ENCODE measurements at regions not wholly inside any gene's neighbourhood (a gene's known extent, or its start where the extent isn't known, plus 50 kb on each side); places are given as distances from the start of the nearest gene placed in this dataset.

GRCh38 chr4:123488916-123489315 is 92.3 kb downstream of the SPRY1 start:
- H3K27ac ChIP-seq, result no peak overlapping the region

GRCh38 chr4:123495530-123495929 is 98.9 kb downstream of the SPRY1 start:
- H3K27ac ChIP-seq, result no peak overlapping the region
- H3K4me3 ChIP-seq, result no peak overlapping the region

More at GRCh38 chr4:123488916-123489315, 92.3 kb downstream of the SPRY1 start:
- no peak overlapping the region for H3K4me3 ChIP-seq

GRCh38 chr4:123496421-123496820 is 99.8 kb downstream of the SPRY1 start:
- H3K27ac ChIP-seq, result no peak overlapping the region

GRCh38 chr4:123497340-123497739 is 100.7 kb downstream of the SPRY1 start:
- no peak overlapping the region for H3K27ac ChIP-seq
- H3K4me3 ChIP-seq, result no peak overlapping the region

More at GRCh38 chr4:123496421-123496820, 99.8 kb downstream of the SPRY1 start:
- H3K4me3 ChIP-seq, result no peak overlapping the region

- H3K27ac ChIP-seq, result no peak overlapping the region
- no peak overlapping the region for H3K4me3 ChIP-seq
Observed at GRCh38 chr4:123501733-123502132, 105.1 kb downstream of the SPRY1 start.

- Histone ChIP-seq H3K27ac (no peak overlapping the region), H3K4me3 (no peak overlapping the region)
Observed at GRCh38 chr4:123503698-123504363, 107.2 kb downstream of the SPRY1 start.

GRCh38 chr4:123505095-123506010 is 108.8 kb downstream of the SPRY1 start:
- Histone ChIP-seq H3K4me3 (peak overlapping the region; percentile 24 to 54 (median 38)), H3K27ac (peak overlapping the region in 19 of 21 experiments; percentile 16 to 86 (median 73))

- H3K4me3 ChIP-seq, result peak overlapping the region; percentile 24 to 54 (median 38)
- H3K27ac ChIP-seq, result peak overlapping the region in 19 of 21 experiments; percentile 16 to 86 (median 73)
Observed at GRCh38 chr4:123506011-123506695, 109.6 kb downstream of the SPRY1 start.

- no peak overlapping the region for H3K4me3 ChIP-seq
Observed at GRCh38 chr4:123507376-123507775, 110.8 kb downstream of the SPRY1 start.

GRCh38 chr4:123510221-123510620 is 113.6 kb downstream of the SPRY1 start:
- H3K27ac ChIP-seq, result no peak overlapping the region
- H3K4me3 ChIP-seq, result no peak overlapping the region

More at GRCh38 chr4:123507376-123507775, 110.8 kb downstream of the SPRY1 start:
- no peak overlapping the region for H3K27ac ChIP-seq

- Histone ChIP-seq H3K4me3 (no peak overlapping the region), H3K27ac (no peak overlapping the region)
Observed at GRCh38 chr4:123510659-123511058, 114.1 kb downstream of the SPRY1 start.

GRCh38 chr4:123516576-123516975 is 120.0 kb downstream of the SPRY1 start:
- Histone ChIP-seq H3K27ac (no peak overlapping the region), H3K4me3 (no peak overlapping the region)

- Histone ChIP-seq H3K4me3 (no peak overlapping the region), H3K27ac (no peak overlapping the region)
Observed at GRCh38 chr4:123517176-123517575, 120.6 kb downstream of the SPRY1 start.

- Histone ChIP-seq H3K27ac (no peak overlapping the region), H3K4me3 (no peak overlapping the region)
Observed at GRCh38 chr4:123517971-123518370, 121.4 kb downstream of the SPRY1 start.

GRCh38 chr4:123520325-123520724 is 123.7 kb downstream of the SPRY1 start:
- Histone ChIP-seq H3K27ac (no peak overlapping the region), H3K4me3 (no peak overlapping the region)

GRCh38 chr4:123522081-123522480 is 125.5 kb downstream of the SPRY1 start:
- peak overlapping the region in 2 of 21 experiments; percentile 12 to 54 for H3K27ac ChIP-seq
- no peak overlapping the region for H3K4me3 ChIP-seq

- peak overlapping the region in 1 of 21 experiments; percentile 12 for H3K27ac ChIP-seq
- H3K4me3 ChIP-seq, result no peak overlapping the region
Observed at GRCh38 chr4:123522646-123523045, 126.1 kb downstream of the SPRY1 start.

GRCh38 chr4:123524958-123525628 is 128.5 kb downstream of the SPRY1 start:
- no peak overlapping the region for H3K4me3 ChIP-seq
- H3K27ac ChIP-seq, result no peak overlapping the region

GRCh38 chr4:123526511-123526910 is 129.9 kb downstream of the SPRY1 start:
- no peak overlapping the region for H3K27ac ChIP-seq

More at GRCh38 chr4:123526511-123526910, 129.9 kb downstream of the SPRY1 start:
- H3K4me3 ChIP-seq, result no peak overlapping the region

All from skin epidermis (tissue), 12 donors.